BLaER1 treated with 17β-estradiol and CSF1 and Interleukin-3, amounts not matched to agents 10 nM and 100 nM (cell line): ENCODE measurements at regions not wholly inside any gene's neighbourhood (a gene's known extent, or its start where the extent isn't known, plus 50 kb on each side); places are given as distances from the start of the nearest gene placed in this dataset.

Source experiments
- H3K27ac ChIP-seq, 11 experiments: shearing (Covaris generic); formaldehyde crosslinking; 2 replicates each; pipeline ENCODE4 v1.8.1; 2022
- H3K27me3 ChIP-seq, 11 experiments: shearing (Covaris generic); formaldehyde crosslinking; 2 replicates each; pipeline ENCODE4 v1.8.1; 2022
- H3K36me3 ChIP-seq, 11 experiments: shearing (Covaris generic); formaldehyde crosslinking; 2 replicates each; pipeline ENCODE4 v1.8.1; 2022
- H3K4me1 ChIP-seq, 10 experiments: shearing (Covaris generic); formaldehyde crosslinking; 2 replicates each; pipeline ENCODE4 v1.8.1; 2022
- H3K4me2 ChIP-seq, 11 experiments: shearing (Covaris generic); formaldehyde crosslinking; 2 replicates each; pipeline ENCODE4 v1.8.1; 2022
- H3K4me3 ChIP-seq, 10 experiments: shearing (Covaris generic); formaldehyde crosslinking; 2 replicates each; pipeline ENCODE4 v1.8.1; 2022
- H3K9ac ChIP-seq, 11 experiments: shearing (Covaris generic); formaldehyde crosslinking; 2 replicates each; pipeline ENCODE4 v1.8.1; 2022
- H3K9me3 ChIP-seq, 11 experiments: shearing (Covaris generic); formaldehyde crosslinking; replicated peaks in 1 of 11; 2 replicates each; pipeline ENCODE4 v1.8.1; 2022
- H4K20me1 ChIP-seq, 11 experiments: shearing (Covaris generic); formaldehyde crosslinking; 2 replicates each; pipeline ENCODE4 v1.8.1; 2022
- Cebpa-rat ChIP-seq, 11 experiments: shearing (Covaris generic); IDR thresholded peaks; 2 replicates each; pipeline ENCODE4 v1.8.1; 2022

DNA sequence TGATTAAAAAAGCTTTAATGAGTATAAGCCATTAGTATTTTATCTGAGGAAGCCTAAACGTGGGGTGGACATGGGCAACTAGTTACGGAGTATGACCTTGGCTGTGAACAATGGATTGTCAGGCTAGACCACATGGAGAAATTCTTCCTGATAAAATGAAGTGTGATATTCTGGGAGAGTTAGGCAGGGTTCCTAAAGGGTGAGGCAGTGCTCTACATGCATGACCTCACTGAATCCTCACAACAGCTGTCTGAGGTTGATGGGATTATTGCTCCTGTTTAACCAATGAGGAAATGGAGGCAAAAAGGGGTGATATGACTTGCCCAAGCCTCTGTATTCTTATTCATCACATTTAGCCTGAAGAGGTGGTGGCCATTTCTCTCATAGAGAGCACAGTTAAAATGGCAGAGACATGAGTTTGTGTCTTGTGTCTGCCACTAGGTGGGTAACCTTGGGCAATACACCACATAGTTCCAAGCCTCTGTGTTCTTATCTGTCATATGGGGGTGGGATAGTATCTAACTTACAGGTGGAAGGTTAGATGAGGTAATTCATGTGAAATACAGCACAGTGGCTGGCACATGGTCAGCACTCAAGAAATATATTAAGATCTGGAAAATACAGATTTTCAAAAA, 96.1 kb upstream of the NR3C1 start:
- Histone ChIP-seq H3K27me3 (no peaks in the 10 kb centered on the region), H3K27ac (no peak overlapping the region), H3K9me3 (no peaks in the 10 kb centered on the region), H4K20me1 (no peaks in the 10 kb centered on the region), H3K36me3 (no peaks in the 10 kb centered on the region), H3K4me1 (peaks cover 0 to 27% (median 3%) of the 10 kb centered on the region in 10 experiments; a peak in 7 of 20 replicates), H3K4me3 (no peak overlapping the region), H3K9ac (no peak overlapping the region), H3K4me2 (no peak overlapping the region)
- TF ChIP-seq Cebpa-rat (IDR thresholded peaks at IDR 0.05): no peak

GRCh38 chr5:143498821-143499220, 95.3 kb upstream of the NR3C1 start:
- Histone ChIP-seq H3K4me1 (peaks cover 0 to 34% (median 3%) of the 10 kb centered on the region in 10 experiments; a peak in 7 of 20 replicates), H3K4me3 (no peak overlapping the region)
- TF ChIP-seq Cebpa-rat (IDR thresholded peaks at IDR 0.05): no peak

GRCh38 chr5:143497749-143498148, 94.3 kb upstream of the NR3C1 start:
- no peak overlapping the region for H3K4me3 ChIP-seq
- H3K27ac ChIP-seq: no peak overlapping the region
- TF ChIP-seq Cebpa-rat (IDR thresholded peaks at IDR 0.05): no peak
- no peaks in the 10 kb centered on the region for H3K27me3 ChIP-seq
- no peaks in the 10 kb centered on the region for H4K20me1 ChIP-seq
- H3K9ac ChIP-seq: no peak overlapping the region
- no peaks in the 10 kb centered on the region for H3K36me3 ChIP-seq
- H3K4me2 ChIP-seq: no peak overlapping the region
- H3K4me1 ChIP-seq: peaks cover 0 to 36% (median 3%) of the 10 kb centered on the region in 10 experiments; a peak in 7 of 20 replicates
- H3K9me3 ChIP-seq: no peaks in the 10 kb centered on the region

More at GRCh38 chr5:143498821-143499220, 95.3 kb upstream of the NR3C1 start:
- H3K9me3 ChIP-seq: no peaks in the 10 kb centered on the region
- no peak overlapping the region for H3K27ac ChIP-seq
- H3K4me2 ChIP-seq: peak overlapping the region in 1 of 11 experiments; percentile 7; a peak in 1 of 22 replicates
- no peaks in the 10 kb centered on the region for H4K20me1 ChIP-seq
- no peaks in the 10 kb centered on the region for H3K27me3 ChIP-seq
- H3K36me3 ChIP-seq: no peaks in the 10 kb centered on the region
- H3K9ac ChIP-seq: no peak overlapping the region

GRCh38 chr5:143496943-143497342, 93.5 kb upstream of the NR3C1 start:
- H3K9me3 ChIP-seq: no peaks in the 10 kb centered on the region
- TF ChIP-seq Cebpa-rat (IDR thresholded peaks at IDR 0.05): no peak
- no peak overlapping the region for H3K4me3 ChIP-seq
- H4K20me1 ChIP-seq: no peaks in the 10 kb centered on the region
- no peak overlapping the region for H3K4me2 ChIP-seq
- H3K27me3 ChIP-seq: no peaks in the 10 kb centered on the region
- peaks cover 0 to 36% (median 3%) of the 10 kb centered on the region in 10 experiments; a peak in 7 of 20 replicates for H3K4me1 ChIP-seq
- H3K9ac ChIP-seq: no peak overlapping the region
- H3K36me3 ChIP-seq: no peaks in the 10 kb centered on the region
- H3K27ac ChIP-seq: no peak overlapping the region

DNA sequence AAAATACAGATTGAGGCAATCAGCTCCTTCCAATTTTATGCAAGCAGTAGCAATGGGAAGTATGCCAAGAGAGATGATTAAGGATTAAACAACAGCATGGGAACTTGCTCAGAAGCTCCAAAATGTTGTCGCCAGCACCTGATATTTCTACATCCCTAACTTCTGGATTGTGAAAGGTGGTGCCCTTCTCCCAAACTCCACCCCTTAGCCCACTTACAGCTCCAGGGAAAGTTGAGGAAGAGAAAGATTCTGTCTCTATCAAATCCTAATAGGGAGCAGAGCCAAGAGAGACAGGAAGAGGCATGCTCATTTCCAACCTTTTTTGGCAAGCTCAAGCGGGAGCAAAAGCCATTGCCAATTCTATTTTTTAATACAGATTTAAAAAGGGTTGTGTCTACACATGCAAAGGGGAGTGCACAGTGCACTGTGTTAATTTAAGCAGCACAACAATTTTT, 92.4 kb upstream of the NR3C1 start:
- no peak overlapping the region for H3K9ac ChIP-seq
- no peaks in the 10 kb centered on the region for H3K36me3 ChIP-seq
- TF ChIP-seq Cebpa-rat (IDR thresholded peaks at IDR 0.05): no peak
- H3K4me1 ChIP-seq: peaks cover 0 to 36% (median 3%) of the 10 kb centered on the region in 10 experiments; a peak in 7 of 20 replicates
- H3K27me3 ChIP-seq: no peaks in the 10 kb centered on the region
- H3K27ac ChIP-seq: peak overlapping the region in 2 of 11 experiments; percentile 33 to 35; a peak in 2 of 22 replicates
- peak overlapping the region in 5 of 11 experiments; percentile 8 to 64 (median 45); a peak in 9 of 22 replicates for H3K4me2 ChIP-seq
- no peaks in the 10 kb centered on the region for H4K20me1 ChIP-seq
- no peaks in the 10 kb centered on the region for H3K9me3 ChIP-seq
- H3K4me3 ChIP-seq: no peak overlapping the region

DNA sequence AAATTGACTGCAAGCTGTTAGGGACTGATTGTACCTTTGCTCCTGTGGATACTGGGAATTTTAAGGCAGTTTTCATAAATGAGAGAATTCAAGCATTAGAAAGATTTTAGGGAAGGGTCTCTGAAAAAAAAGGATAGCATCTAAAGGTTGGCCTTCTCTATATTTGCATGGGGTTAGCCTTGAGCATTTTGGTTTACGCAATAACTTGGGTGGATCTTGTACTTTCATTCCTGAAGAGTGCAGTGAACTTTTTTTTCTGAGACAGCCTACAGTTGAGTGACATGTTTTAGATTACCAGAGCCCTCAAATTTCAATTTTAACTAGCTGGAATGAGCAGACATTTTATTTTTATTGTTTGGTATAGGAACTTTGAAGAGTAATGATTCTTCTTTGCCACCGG, 91.6 kb upstream of the NR3C1 start:
- Histone ChIP-seq H3K4me1 (peaks cover 0 to 36% (median 3%) of the 10 kb centered on the region in 10 experiments; a peak in 7 of 20 replicates), H3K4me2 (peak overlapping the region in 5 of 11 experiments; percentile 8 to 64 (median 45); a peak in 8 of 22 replicates), H3K27ac (peak overlapping the region in 2 of 11 experiments; percentile 8 to 33; a peak in 3 of 22 replicates)

GRCh38 chr5:143494595-143494994, 91.1 kb upstream of the NR3C1 start:
- Histone ChIP-seq H3K4me3 (no peak overlapping the region), H3K27me3 (no peaks in the 10 kb centered on the region), H3K9ac (no peak overlapping the region), H4K20me1 (no peaks in the 10 kb centered on the region), H3K9me3 (no peaks in the 10 kb centered on the region), H3K36me3 (no peaks in the 10 kb centered on the region), H3K4me2 (peak overlapping the region in 3 of 11 experiments; percentile 12 to 64 (median 55); a peak in 5 of 22 replicates), H3K27ac (no peak overlapping the region), H3K4me1 (peaks cover 0 to 36% (median 3%) of the 10 kb centered on the region in 10 experiments; a peak in 7 of 20 replicates)
- no peak for TF ChIP-seq Cebpa-rat (IDR thresholded peaks at IDR 0.05)

More for the DNA sequence above, 91.6 kb upstream of the NR3C1 start:
- 0 out of 22 replicates have a peak, but pooled peaks of 2 of the 11 experiments have one; percentile 17 to 19 for TF ChIP-seq Cebpa-rat (IDR thresholded peaks at IDR 0.05)
- Histone ChIP-seq H4K20me1 (no peaks in the 10 kb centered on the region), H3K27me3 (no peaks in the 10 kb centered on the region), H3K4me3 (no peak overlapping the region), H3K9me3 (no peaks in the 10 kb centered on the region), H3K9ac (no peak overlapping the region), H3K36me3 (no peaks in the 10 kb centered on the region)

DNA sequence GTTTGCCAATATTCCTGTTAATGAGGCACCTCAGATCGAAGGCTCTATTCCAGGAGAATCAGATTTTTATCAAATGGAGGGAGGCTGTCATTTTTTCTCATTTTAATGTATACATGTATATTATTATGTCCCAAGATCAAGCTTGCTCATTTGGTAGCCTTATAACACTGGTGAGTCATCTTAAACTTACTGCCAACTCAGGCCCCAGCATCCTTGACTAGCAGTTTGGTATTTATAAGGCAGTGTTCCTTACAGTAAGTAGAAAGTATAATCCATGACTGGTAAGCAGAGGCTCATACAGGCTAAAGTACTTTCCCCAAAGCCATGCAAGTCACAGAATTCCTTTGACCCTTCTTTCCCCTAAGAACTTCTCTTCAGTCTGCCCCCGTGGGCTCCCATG, 90.7 kb upstream of the NR3C1 start:
- Histone ChIP-seq H3K27me3 (no peaks in the 10 kb centered on the region), H4K20me1 (no peaks in the 10 kb centered on the region), H3K4me1 (peaks cover 0 to 40% (median 3%) of the 10 kb centered on the region in 10 experiments; a peak in 7 of 20 replicates), H3K27ac (no peak overlapping the region), H3K4me2 (peak overlapping the region in 3 of 11 experiments; percentile 12 to 64 (median 55); a peak in 4 of 22 replicates), H3K36me3 (no peaks in the 10 kb centered on the region), H3K4me3 (no peak overlapping the region), H3K9me3 (no peaks in the 10 kb centered on the region), H3K9ac (no peak overlapping the region)
- TF ChIP-seq Cebpa-rat (IDR thresholded peaks at IDR 0.05): no peak

DNA sequence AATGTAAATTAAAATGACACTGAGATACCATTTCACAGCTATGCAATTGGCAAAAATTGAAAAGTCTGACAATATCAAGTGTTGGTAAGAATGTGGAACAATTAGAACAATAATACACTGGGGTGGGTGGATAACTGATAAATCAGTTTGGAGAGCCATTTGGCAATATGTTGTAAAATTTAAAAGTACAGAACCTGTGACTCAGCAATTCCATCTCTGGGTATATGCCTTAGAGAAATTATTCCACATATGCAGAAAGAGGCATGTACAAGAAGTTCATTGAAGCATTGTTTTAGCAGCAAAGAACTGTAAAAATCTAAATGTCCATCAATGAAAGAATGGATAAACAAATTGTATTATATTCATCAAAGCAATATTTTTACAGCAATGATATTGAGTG, 89.3 kb upstream of the NR3C1 start:
- TF ChIP-seq Cebpa-rat (IDR thresholded peaks at IDR 0.05): no peak
- H3K4me2 ChIP-seq: no peak overlapping the region
- H3K36me3 ChIP-seq: no peaks in the 10 kb centered on the region
- H3K27ac ChIP-seq: no peak overlapping the region
- H3K4me1 ChIP-seq: peaks cover 0 to 42% (median 3%) of the 10 kb centered on the region in 10 experiments; a peak in 7 of 20 replicates
- no peaks in the 10 kb centered on the region for H4K20me1 ChIP-seq
- no peaks in the 10 kb centered on the region for H3K27me3 ChIP-seq
- no peak overlapping the region for H3K4me3 ChIP-seq
- no peak overlapping the region for H3K9ac ChIP-seq
- no peaks in the 10 kb centered on the region for H3K9me3 ChIP-seq
